DMS53 treated with DMSO at 0.1 percent for 48 hours (cell line): ENCODE measurements at regions not wholly inside any gene's neighbourhood (a gene's known extent, or its start where the extent isn't known, plus 50 kb on each side); places are given as distances from the start of the nearest gene placed in this dataset.
"Not testable (repeated sequence)": the region's sequence is repeated elsewhere in the genome, so short reads cannot be mapped to it uniquely, and the experiment has no call there.

Source experiments
- DNase-seq: peaks from one replicate; lab custom pipeline; 2025; ENCODE audit not compliant: unreplicated experiment; lab: John Stamatoyannopoulos, UW

GRCh38 chr10:128178302-128178958, 52.2 kb upstream of the MKI67 start:
- DNase-seq = no peak

- DNase-seq = no peak
These were observed 54.6 kb upstream of the MKI67 start for GRCh38 chr10:128180843-128181242.

GRCh38 chr10:128185627-128186026, 59.4 kb upstream of the MKI67 start:
- no peak for DNase-seq

- no peak for DNase-seq
These were observed 61.0 kb upstream of the MKI67 start for GRCh38 chr10:128186959-128187787.

GRCh38 chr10:128187788-128188185, 61.6 kb upstream of the MKI67 start:
- no peak for DNase-seq

GRCh38 chr10:128189176-128189575, 63.0 kb upstream of the MKI67 start:
- no peak for DNase-seq

GRCh38 chr10:128191847-128192246, 65.6 kb upstream of the MKI67 start:
- peak; percentile 1 for DNase-seq

GRCh38 chr10:128201826-128202225, 75.6 kb upstream of the MKI67 start:
- not testable (repeated sequence) for DNase-seq

- DNase-seq = no peak
These were observed 76.8 kb upstream of the MKI67 start for GRCh38 chr10:128203028-128203427.

GRCh38 chr10:128205591-128205990, 79.4 kb upstream of the MKI67 start:
- DNase-seq = not testable (repeated sequence)

GRCh38 chr10:128206676-128207075, 80.5 kb upstream of the MKI67 start:
- no peak for DNase-seq

GRCh38 chr10:128209862-128210214, 83.6 kb upstream of the MKI67 start:
- DNase-seq = no peak

- no peak for DNase-seq
These were observed 84.2 kb upstream of the MKI67 start for GRCh38 chr10:128210215-128211063.

GRCh38 chr10:128211064-128211504, 84.9 kb upstream of the MKI67 start:
- DNase-seq = no peak

GRCh38 chr10:128211953-128212727, 85.9 kb upstream of the MKI67 start:
- peak; percentile 51 for DNase-seq

GRCh38 chr10:128213156-128213555, 86.9 kb upstream of the MKI67 start:
- DNase-seq = no peak

GRCh38 chr10:128215733-128216132, 89.5 kb upstream of the MKI67 start:
- DNase-seq = no peak

- DNase-seq = no peak
These were observed 90.9 kb upstream of the MKI67 start for GRCh38 chr10:128217136-128217535.

GRCh38 chr10:128218161-128218560, 91.9 kb upstream of the MKI67 start:
- DNase-seq = no peak

- no peak for DNase-seq
These were observed 93.1 kb upstream of the MKI67 start for GRCh38 chr10:128219295-128219694.

GRCh38 chr10:128220021-128220420, 93.8 kb upstream of the MKI67 start:
- no peak for DNase-seq
